Adrenal gland (tissue), 5 donors: ENCODE measurements at regions not wholly inside any gene's neighbourhood (a gene's known extent, or its start where the extent isn't known, plus 50 kb on each side); places are given as distances from the start of the nearest gene placed in this dataset.

Experiments
- POLR2A ChIP-seq, 2 donors: fragments of 450-650 bp; IDR thresholded peaks; one replicate each; pipeline ENCODE4 v1.6.1; 2017; ENCODE audit warnings: antibody characterized with exemption in 2 of 2, mild to moderate bottlenecking in 2 of 2, moderate library complexity in 1 of 2
- TF ChIP-seq, protein P1 (sequence below), 6 experiments: fragments of 450-650 bp in 4 of 6; fragments of 200-600 bp in 2 of 6; sonication (generic) in 1 of 6; IDR thresholded peaks; 1 replicate in 5 of 6; 2 replicates in 1 of 6; pipeline versions ENCODE4 v1.5.1 to v1.8.0; 2016 to 2021; ENCODE audit warnings: antibody characterized with exemption in 6 of 6, mild to moderate bottlenecking in 2 of 6, moderate library complexity in 1 of 6
- donor health status: DM: no; HTN: no; CAD: no.

- TF ChIP-seq, protein P1, sequence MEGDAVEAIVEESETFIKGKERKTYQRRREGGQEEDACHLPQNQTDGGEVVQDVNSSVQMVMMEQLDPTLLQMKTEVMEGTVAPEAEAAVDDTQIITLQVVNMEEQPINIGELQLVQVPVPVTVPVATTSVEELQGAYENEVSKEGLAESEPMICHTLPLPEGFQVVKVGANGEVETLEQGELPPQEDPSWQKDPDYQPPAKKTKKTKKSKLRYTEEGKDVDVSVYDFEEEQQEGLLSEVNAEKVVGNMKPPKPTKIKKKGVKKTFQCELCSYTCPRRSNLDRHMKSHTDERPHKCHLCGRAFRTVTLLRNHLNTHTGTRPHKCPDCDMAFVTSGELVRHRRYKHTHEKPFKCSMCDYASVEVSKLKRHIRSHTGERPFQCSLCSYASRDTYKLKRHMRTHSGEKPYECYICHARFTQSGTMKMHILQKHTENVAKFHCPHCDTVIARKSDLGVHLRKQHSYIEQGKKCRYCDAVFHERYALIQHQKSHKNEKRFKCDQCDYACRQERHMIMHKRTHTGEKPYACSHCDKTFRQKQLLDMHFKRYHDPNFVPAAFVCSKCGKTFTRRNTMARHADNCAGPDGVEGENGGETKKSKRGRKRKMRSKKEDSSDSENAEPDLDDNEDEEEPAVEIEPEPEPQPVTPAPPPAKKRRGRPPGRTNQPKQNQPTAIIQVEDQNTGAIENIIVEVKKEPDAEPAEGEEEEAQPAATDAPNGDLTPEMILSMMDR (IDR thresholded peaks at IDR 0.05) = no peak
- TF ChIP-seq POLR2A (IDR thresholded peaks at IDR 0.05) = no peak
Observed at GRCh38 chr6:120913486-120913885, 420.8 kb downstream of the TBC1D32 start.
